Fibroblast of upper back skin (primary cell): ENCODE measurements at regions not wholly inside any gene's neighbourhood (a gene's known extent, or its start where the extent isn't known, plus 50 kb on each side); places are given as distances from the start of the nearest gene placed in this dataset.
"Not testable (repeated sequence)": the region's sequence is repeated elsewhere in the genome, so short reads cannot be mapped to it uniquely, and the experiment has no call there.

ENCODE experiments used
- DNase-seq: peaks from one replicate; pipeline ENCODE4 v3.0.0-alpha.2; 2013

DNA sequence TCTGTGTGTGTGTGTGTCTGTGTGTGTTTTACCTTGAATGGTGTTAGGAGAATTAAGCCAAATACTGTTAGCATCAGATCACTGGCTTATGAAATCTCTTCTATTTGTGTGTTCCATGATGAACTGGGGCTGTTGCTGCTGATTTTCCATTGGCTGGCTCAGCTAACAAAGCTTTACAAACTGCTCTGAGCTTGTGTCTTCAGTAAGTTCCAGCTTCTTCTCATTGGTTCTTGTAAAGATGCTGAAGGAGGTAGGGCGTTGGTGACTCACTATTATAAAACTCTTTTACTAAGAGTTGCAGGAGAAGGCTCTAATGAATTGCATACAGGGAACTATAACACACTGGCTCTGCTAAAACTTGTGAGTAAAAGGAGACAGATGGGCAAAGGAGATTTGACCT is 136.4 kb upstream of the PRKCQ start:
- peak; percentile 68 for DNase-seq

GRCh38 chr10:6713716-6714115 is 133.6 kb upstream of the PRKCQ start:
- DNase-seq, result peak; percentile 20

DNA sequence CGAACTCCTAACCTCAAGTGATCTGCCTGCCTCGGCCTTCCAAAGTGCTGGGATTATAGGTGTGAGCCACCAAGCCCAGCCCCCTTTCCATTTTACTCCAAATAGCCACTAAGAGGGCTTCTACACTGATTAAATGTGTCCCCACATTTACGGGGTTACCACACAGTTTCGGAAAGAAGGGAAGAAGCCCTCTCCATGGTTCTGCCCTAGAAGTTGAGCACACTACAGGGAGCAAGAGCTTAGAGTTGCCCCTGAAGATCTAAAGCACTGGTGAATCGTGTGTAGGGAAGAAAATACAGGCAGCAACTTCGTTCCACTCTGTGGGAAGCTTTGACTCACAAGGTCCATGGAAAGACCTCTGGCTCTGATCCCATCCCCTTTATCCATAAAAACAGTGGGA is 133.0 kb upstream of the PRKCQ start:
- no peak for DNase-seq

GRCh38 chr10:6711881-6712280 is 131.8 kb upstream of the PRKCQ start:
- no peak for DNase-seq

GRCh38 chr10:6711408-6711841 is 131.3 kb upstream of the PRKCQ start:
- DNase-seq, result no peak

GRCh38 chr10:6707352-6707751 is 127.3 kb upstream of the PRKCQ start:
- no peak for DNase-seq

DNA sequence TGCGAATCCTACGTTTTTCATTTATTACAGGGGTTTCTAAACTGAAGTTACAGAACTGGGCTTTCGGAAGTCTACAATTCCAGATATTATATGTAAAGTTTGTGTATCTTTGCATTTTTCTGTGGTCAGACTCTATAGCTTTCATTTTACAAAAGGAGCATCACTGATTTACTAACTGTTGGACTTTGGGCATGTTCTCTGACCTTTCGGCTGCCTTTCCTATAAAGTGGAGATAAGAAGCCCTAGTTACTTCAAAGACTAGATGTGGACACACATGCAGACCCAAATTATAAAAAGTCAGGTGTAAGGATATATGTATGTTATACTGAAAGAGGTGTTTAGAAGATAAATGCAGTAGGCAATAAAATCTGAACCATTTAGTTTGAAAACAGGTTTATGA is 126.6 kb upstream of the PRKCQ start:
- DNase-seq, result no peak

DNA sequence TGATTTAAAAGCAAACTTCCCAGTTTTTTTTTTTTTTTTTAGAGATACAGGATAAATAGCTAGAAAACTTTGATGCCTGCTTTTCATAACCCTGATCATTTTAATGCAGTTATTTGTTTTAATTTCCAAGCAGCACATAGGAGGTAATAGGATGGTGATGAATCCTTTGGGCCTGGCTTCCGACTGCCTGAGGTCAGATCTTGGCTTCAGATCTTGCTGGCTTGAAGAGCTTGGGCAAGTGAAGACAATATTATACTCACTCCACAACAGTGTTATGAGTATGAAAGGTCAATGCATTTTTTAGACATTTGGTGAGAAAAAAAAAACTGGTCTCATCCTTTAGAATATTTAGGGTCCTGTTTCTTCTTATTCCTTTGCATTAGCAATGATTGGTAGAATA is 124.8 kb upstream of the PRKCQ start:
- DNase-seq, result no peak

GRCh38 chr10:6702833-6703232 is 122.8 kb upstream of the PRKCQ start:
- DNase-seq, result not testable (repeated sequence)

DNA sequence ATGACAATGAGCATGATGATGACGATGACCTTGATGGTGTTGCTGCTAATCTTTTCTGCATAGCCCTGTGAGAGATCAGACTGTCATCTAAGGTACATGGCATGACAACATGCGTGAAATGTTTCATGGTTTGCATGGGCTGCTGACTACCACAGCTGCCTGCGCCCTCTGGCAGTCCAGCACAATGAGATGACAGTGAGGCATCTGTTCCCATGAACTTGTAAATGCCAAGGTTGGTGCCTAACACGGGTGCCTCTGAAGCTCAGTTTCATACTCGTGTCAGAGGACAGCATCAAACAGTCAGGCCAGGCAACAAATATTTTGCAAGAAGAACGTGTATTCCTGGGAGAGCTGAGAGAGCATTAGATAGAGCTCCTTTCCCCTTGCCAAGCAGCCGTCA is 122.0 kb upstream of the PRKCQ start:
- no peak for DNase-seq

DNA sequence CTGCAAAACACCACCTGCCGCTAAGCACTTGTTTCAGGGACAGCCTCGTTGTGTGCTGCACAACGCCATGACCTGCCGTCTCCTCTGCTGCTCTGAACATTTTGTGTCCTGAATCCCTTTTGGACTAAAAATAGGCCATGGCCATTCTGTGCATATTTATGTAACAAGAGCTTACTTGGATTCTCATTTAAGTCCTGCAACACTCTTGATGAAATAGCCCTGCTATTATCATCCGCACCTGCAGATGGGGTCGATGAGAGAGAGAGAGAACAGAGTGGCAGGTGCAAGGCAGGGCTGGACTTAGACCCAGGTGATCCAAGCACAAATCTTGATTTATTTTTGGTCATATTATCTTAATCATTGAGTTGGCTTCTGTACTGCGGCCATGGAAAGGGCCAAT is 121.2 kb upstream of the PRKCQ start:
- DNase-seq, result no peak

GRCh38 chr10:6700066-6700465 is 120.0 kb upstream of the PRKCQ start:
- no peak for DNase-seq

DNA sequence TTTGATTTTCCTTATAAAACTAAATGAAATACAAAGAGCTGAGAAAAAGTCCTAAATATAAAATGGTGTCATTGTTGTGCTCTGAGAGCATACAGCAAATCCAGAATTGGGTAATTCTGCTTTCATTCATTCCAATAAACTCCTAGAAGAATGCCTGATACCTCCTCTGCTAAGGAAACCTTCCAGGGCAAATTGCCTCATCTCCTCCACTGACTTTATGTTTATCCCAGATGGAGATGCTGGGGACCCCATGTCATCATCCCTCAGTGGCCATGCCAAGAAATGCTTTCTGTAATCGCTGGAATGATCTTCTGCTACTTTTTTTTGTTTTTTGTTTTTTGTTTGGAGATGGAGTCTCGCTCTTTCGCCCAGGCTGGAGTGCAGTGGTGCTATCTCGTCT is 119.3 kb upstream of the PRKCQ start:
- DNase-seq, result no peak

DNA sequence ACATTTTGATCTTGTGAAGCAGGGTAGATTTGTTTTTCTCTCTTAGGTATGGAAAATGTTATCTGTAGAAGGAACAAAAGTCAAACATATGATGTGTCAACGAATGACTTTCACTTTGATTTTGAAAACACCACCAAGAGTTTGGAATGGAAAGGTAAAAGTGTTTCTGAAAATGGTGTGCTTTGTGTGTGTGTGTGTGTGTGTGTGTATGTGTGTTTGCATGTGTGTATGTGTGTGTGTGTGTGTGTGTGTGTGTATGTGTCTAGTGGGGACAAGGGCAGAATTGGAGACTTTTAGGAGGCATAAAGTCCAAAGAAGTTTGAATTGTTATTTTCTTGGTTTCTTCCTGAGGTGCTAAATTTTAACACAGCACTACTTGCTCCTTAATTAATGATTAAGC is 115.4 kb upstream of the PRKCQ start:
- DNase-seq, result no peak

DNA sequence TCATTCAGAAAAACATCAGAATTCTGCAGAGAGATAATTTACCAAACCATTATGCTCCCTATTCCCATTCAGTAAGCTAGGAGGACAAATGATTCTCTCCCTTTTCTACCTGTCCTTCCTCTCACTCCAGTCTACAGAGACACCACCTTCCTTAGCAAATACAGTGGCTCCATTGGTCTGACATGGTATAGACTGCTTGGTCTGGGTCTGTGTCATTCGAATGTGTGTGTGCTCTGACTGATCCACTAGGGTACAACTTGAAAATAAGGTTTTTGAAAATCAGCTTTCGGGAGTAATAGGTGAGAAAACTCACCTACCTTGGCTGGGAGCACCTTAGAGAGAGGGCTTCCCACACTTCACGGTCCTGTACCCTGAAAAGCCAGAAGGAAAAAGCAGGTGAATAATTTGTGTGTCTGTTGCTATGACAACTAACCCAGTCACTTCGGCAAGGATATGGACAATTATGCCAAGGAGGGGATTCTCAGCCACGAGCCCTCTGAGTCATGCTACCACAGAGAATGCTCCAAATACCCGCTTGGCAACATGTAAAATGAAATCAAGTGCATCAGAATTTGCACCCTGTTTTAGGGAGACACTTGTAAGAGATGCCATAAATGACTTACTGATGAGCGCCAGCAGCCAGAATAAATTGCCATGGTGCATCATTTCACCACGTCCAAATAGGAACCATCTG is 114.5 kb upstream of the PRKCQ start:
- peak; percentile 14 for DNase-seq

DNA sequence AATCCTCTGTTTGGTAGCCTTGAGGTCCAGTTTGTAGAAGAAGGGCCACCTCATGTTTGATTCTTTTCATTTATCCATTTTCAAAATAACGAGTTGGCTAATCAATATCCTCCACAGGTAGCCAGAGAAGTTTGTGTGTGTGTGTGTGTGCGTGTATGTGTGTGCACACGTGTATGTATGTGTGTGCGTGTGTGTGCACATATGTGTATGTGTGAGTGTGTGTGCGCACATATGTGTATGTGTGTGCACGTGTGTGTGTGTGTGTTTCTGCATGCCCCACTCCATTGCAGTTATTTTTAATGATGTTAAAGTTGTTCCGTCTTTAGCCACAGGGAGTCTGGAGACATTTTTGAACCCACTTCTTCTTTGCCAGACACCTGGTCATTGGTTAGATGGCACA is 112.8 kb upstream of the PRKCQ start:
- DNase-seq, result no peak

GRCh38 chr10:6692103-6692502 is 112.0 kb upstream of the PRKCQ start:
- no peak for DNase-seq

GRCh38 chr10:6689036-6689435 is 109.0 kb upstream of the PRKCQ start:
- no peak for DNase-seq

- DNase-seq, result no peak
Measured at GRCh38 chr10:6680735-6681134, 100.7 kb upstream of the PRKCQ start.

DNA sequence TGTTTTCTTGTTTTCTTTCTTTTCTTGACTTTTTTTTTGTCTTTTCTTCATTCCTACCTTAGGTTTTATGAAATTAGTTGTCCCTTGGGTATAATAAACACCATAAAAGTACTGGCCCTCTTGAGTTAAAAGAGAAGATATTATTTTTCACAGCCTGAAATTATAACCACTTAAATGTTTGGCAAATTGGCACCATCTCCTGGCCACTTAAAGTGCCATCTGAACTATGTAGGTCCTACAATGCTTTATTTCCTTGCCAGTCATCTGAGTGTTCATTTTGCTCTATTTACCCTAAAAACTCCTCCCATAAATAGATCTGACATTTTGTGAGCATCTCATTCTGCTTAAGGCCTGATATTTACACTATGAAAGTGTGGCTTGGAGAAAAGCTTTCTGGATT is 98.9 kb upstream of the PRKCQ start:
- DNase-seq, result no peak

GRCh38 chr10:6678211-6678803 is 98.2 kb upstream of the PRKCQ start:
- DNase-seq, result peak; percentile 22

- not testable (repeated sequence) for DNase-seq
Measured at GRCh38 chr10:6677129-6677528, 97.1 kb upstream of the PRKCQ start.

DNA sequence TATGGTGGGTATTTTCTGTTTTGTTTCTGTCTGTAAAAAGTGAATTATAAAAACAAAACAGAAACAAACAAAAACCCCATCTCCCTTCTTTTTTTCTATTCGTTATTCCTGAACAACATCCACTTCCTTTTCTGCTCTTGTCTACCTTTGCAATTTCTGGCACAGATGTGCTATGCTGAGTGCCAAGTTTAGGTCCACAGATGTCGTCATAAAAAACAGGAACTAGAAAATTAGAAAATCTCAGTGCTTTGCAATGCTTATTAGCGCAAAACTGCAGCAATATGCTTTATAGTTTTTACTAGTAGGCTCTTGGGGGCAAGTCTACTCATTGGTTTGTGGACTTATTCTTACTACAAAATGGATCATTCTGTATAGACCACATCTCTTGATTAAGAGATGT is 94.2 kb upstream of the PRKCQ start:
- DNase-seq, result no peak

DNA sequence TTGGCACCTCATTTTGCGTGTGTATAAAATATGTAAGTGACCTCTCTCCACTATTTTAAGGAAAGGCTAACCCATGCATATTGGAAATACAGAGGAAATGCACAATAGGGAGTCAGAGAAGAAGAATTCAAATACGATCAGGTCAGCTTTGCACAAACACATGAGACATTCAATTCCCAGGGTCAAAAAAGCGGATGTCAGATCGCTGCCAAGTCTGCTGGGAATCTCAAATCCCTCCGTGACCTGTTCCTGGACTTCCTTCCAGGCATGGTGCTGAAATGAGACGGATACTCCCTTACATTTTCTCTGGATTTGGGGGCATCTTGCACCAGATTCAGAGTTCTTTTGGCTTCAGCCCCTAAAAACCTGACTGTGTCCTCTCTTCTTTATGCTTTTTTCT is 91.9 kb upstream of the PRKCQ start:
- DNase-seq, result no peak

DNA sequence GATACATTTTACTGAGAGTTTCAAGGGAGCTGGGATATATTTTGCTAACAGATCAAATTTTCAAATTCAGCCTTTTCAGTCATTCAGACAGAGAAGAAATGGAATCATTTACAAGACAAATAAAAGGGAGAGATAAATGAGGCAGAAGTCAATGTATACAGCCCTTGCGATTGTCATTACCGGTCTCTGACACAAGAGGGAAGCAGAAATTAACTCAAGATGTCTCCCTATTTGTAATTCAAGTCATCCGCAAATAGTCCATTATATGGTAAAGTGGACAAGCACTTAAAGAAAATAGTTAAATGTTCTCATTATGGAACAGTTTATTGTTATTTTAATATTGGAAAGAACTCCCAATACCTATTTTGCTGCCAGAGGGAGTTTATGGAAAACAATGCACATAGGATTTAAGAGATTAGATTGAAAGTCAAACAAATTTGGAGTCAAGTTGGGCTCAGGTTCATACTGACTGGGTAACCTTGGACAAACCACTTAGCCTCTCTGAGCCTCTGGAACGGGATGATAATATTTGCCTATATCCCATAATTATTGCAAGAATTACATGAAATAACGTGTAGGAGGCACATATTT is 89.3 kb upstream of the PRKCQ start:
- DNase-seq, result peak; percentile 42
